ENCODE measurements at regions not wholly inside any gene's neighbourhood (a gene's known extent, or its start where the extent isn't known, plus 50 kb on each side); places are given as distances from the start of the nearest gene placed in this dataset.

DNA sequence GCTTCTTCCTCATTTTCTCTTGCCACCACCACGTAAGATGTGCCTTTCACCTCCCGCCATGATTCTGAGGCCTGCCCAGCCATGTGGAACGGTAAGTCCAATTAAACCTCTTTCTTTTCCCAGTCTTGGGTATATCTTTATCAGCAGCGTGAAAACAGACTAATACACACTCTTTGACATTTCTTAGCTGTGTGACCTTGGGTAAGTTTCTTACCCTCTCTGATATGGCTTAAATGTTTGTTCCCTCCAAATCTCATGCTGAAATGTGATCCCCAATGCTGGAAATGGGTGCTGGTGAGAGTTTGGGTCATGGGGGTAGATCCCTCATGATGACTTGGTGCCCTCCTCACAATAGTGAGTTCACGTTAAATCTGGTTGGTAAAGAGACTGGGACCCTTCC, 188.8 kb upstream of the IRX4 start:
- TF ChIP-seq, protein P1, sequence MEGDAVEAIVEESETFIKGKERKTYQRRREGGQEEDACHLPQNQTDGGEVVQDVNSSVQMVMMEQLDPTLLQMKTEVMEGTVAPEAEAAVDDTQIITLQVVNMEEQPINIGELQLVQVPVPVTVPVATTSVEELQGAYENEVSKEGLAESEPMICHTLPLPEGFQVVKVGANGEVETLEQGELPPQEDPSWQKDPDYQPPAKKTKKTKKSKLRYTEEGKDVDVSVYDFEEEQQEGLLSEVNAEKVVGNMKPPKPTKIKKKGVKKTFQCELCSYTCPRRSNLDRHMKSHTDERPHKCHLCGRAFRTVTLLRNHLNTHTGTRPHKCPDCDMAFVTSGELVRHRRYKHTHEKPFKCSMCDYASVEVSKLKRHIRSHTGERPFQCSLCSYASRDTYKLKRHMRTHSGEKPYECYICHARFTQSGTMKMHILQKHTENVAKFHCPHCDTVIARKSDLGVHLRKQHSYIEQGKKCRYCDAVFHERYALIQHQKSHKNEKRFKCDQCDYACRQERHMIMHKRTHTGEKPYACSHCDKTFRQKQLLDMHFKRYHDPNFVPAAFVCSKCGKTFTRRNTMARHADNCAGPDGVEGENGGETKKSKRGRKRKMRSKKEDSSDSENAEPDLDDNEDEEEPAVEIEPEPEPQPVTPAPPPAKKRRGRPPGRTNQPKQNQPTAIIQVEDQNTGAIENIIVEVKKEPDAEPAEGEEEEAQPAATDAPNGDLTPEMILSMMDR (IDR thresholded peaks at IDR 0.05; ENCODE audit: borderline replicate concordance, extremely low read depth, low read length, poor library complexity, severe bottlenecking): no peak
- TF ChIP-seq EZH2 (IDR thresholded peaks at IDR 0.05; ENCODE audit: borderline replicate concordance, low read depth, low read length, severe bottlenecking): no peak

All from DND-41 (cell line).